ENCODE measurements at regions not wholly inside any gene's neighbourhood (a gene's known extent, or its start where the extent isn't known, plus 50 kb on each side); places are given as distances from the start of the nearest gene placed in this dataset.

GRCh38 chr5:3401635-3402034, 194.0 kb upstream of the IRX1 start:
- Histone ChIP-seq H3K4me1 (no peaks in the 10 kb centered on the region), H3K27me3 (no peaks in the 10 kb centered on the region), H3K4me3 (replicated peaks in 1 of 3) (no peak overlapping the region), H3K27ac (no peak overlapping the region), H3K9me3 (no peaks in the 10 kb centered on the region), H3K36me3 (no peaks in the 10 kb centered on the region)
- no peak for DNase-seq
- TF ChIP-seq POLR2A (IDR thresholded peaks at IDR 0.05) = no peak
- TF ChIP-seq CTCF (IDR thresholded peaks at IDR 0.05) = no peak
- 64 to 65% methylated on average over 8 of the region's 8 CpGs for WGBS, 2 donors
- intact Hi-C loops (cut with DNase I) = no loop called here

GRCh38 chr5:3400659-3401058, 195.0 kb upstream of the IRX1 start:
- Histone ChIP-seq H3K27ac (no peak overlapping the region), H3K27me3 (no peaks in the 10 kb centered on the region), H3K4me1 (no peaks in the 10 kb centered on the region), H3K4me3 (replicated peaks in 1 of 3) (no peak overlapping the region), H3K36me3 (no peaks in the 10 kb centered on the region), H3K9me3 (no peaks in the 10 kb centered on the region)
- WGBS, 2 donors = 82 to 85% methylated on average over 8 of the region's 8 CpGs
- intact Hi-C loops (cut with DNase I) = no loop called here
- DNase-seq = no peak
- no peak for TF ChIP-seq POLR2A (IDR thresholded peaks at IDR 0.05)
- no peak for TF ChIP-seq CTCF (IDR thresholded peaks at IDR 0.05)

GRCh38 chr5:3394891-3395599, 200.6 kb upstream of the IRX1 start:
- TF ChIP-seq CTCF (IDR thresholded peaks at IDR 0.05) (no peak), POLR2A (IDR thresholded peaks at IDR 0.05) (no peak)
- no peak overlapping the region for H3K27ac ChIP-seq
- WGBS, 2 donors = 23 to 25% methylated on average over 12 of the region's 12 CpGs
- H3K27me3 ChIP-seq = no peaks in the 10 kb centered on the region
- no peaks in the 10 kb centered on the region for H3K9me3 ChIP-seq
- DNase-seq = no peak
- H3K36me3 ChIP-seq = no peaks in the 10 kb centered on the region
- no peak overlapping the region for H3K4me3 ChIP-seq (replicated peaks in 1 of 3)
- intact Hi-C loops (cut with DNase I) = no loop called here
- H3K4me1 ChIP-seq = no peaks in the 10 kb centered on the region

GRCh38 chr5:3393920-3394597, 201.6 kb upstream of the IRX1 start:
- H3K9me3 ChIP-seq = no peaks in the 10 kb centered on the region
- H3K36me3 ChIP-seq = no peaks in the 10 kb centered on the region
- intact Hi-C loops (cut with DNase I) = no loop called here
- no peak for DNase-seq
- TF ChIP-seq POLR2A (IDR thresholded peaks at IDR 0.05) (no peak), CTCF (IDR thresholded peaks at IDR 0.05) (no peak)
- H3K27me3 ChIP-seq = no peaks in the 10 kb centered on the region
- H3K27ac ChIP-seq = no peak overlapping the region
- H3K4me1 ChIP-seq = no peaks in the 10 kb centered on the region
- no peak overlapping the region for H3K4me3 ChIP-seq (replicated peaks in 1 of 3)
- WGBS, 2 donors = 51 to 57% methylated on average over 24 of the region's 24 CpGs

All from thyroid gland (tissue), 4 donors.